Neuronal stem cell (in vitro differentiated cells): ENCODE measurements at regions not wholly inside any gene's neighbourhood (a gene's known extent, or its start where the extent isn't known, plus 50 kb on each side); places are given as distances from the start of the nearest gene placed in this dataset.

Source experiments
- DNase-seq: peaks from one replicate; pipeline ENCODE4 v3.0.0-alpha.2; 2013; ENCODE audit warnings: low spot score
- H2AFZ ChIP-seq: one replicate; pipeline ENCODE4 v1.6.1; 2013; ENCODE audit warnings: mild to moderate bottlenecking, low read length, inconsistent platforms
- H2AK5ac ChIP-seq: 2 replicates; pipeline ENCODE4 v1.6.1; 2013; ENCODE audit warnings: low read depth, mild to moderate bottlenecking, inconsistent platforms, low read length, moderate library complexity, mixed read lengths
- H2BK120ac ChIP-seq: 2 replicates; pipeline ENCODE4 v1.6.1; 2013; ENCODE audit warnings: low read depth, mild to moderate bottlenecking, inconsistent platforms, low read length, moderate library complexity, mixed read lengths
- H2BK12ac ChIP-seq: one replicate; pipeline ENCODE4 v1.6.1; 2013; ENCODE audit warnings: low read length, inconsistent platforms
- H2BK15ac ChIP-seq: 2 replicates; pipeline ENCODE4 v1.6.1; 2013; ENCODE audit warnings: mild to moderate bottlenecking, low read length, inconsistent platforms, mixed read lengths
- H2BK5ac ChIP-seq: one replicate; pipeline ENCODE4 v1.6.1; 2013; ENCODE audit warnings: inconsistent platforms, mild to moderate bottlenecking, low read length, moderate library complexity
- H3K14ac ChIP-seq: one replicate; pipeline ENCODE4 v1.6.1; 2013; ENCODE audit warnings: low read length, inconsistent platforms
- H3K18ac ChIP-seq: 2 replicates; pipeline ENCODE4 v1.6.1; 2013; ENCODE audit warnings: low read length, inconsistent platforms
- H3K23ac ChIP-seq: 2 replicates; pipeline ENCODE4 v1.6.1; 2013; ENCODE audit warnings: low read depth, mild to moderate bottlenecking, mixed read lengths, low read length, inconsistent platforms; ENCODE audit not compliant: poor library complexity
- H3K27ac ChIP-seq: replicated peaks from 3 replicates; pipeline ENCODE4 v1.5.1; 2013; ENCODE audit warnings: low read length, inconsistent platforms
- H3K27me3 ChIP-seq, 3 experiments: 2 replicates each; pipeline ENCODE4 v1.6.1; 2013; ENCODE audit warnings: low read length in 3 of 3, mild to moderate bottlenecking in 2 of 3, inconsistent platforms in 1 of 3, low read depth in 1 of 3, mixed read lengths in 1 of 3, moderate library complexity in 1 of 3; ENCODE audit not compliant: control insufficient read depth in 3 of 3, insufficient read depth in 3 of 3
- H3K36me3 ChIP-seq, 2 donors: replicated peaks in 1 of 2; 2 replicates each; pipeline ENCODE4 v1.6.1; 2013; ENCODE audit warnings: low read length in 2 of 2; ENCODE audit not compliant: control insufficient read depth in 2 of 2, insufficient read depth in 2 of 2
- H3K4ac ChIP-seq: 2 replicates; pipeline ENCODE4 v1.6.1; 2013; ENCODE audit warnings: inconsistent platforms, mild to moderate bottlenecking, low read length, moderate library complexity
- H3K4me1 ChIP-seq, 2 donors: 1 replicate in 1 of 2; 2 replicates in 1 of 2; pipeline ENCODE4 v1.6.1; 2013; ENCODE audit warnings: low read length in 2 of 2, low read depth in 1 of 2; ENCODE audit not compliant: control insufficient read depth in 2 of 2, insufficient read depth in 1 of 2
- H3K4me2 ChIP-seq: one replicate; pipeline ENCODE4 v1.6.1; 2013; ENCODE audit warnings: mild to moderate bottlenecking, low read length, inconsistent platforms; ENCODE audit not compliant: insufficient read depth, poor library complexity, severe bottlenecking
- H3K4me3 ChIP-seq, 2 donors: 2 replicates each; pipeline ENCODE4 v1.5.1; 2013; ENCODE audit warnings: low read length in 2 of 2, mild to moderate bottlenecking in 2 of 2, inconsistent platforms in 1 of 2, moderate library complexity in 1 of 2
- H3K79me1 ChIP-seq: one replicate; pipeline ENCODE4 v1.6.1; 2013; ENCODE audit warnings: low read depth, mild to moderate bottlenecking, inconsistent platforms, low read length, moderate library complexity
- H3K9ac ChIP-seq: one replicate; pipeline ENCODE4 v1.6.1; 2013; ENCODE audit warnings: mild to moderate bottlenecking, low read depth, low read length, inconsistent platforms; ENCODE audit not compliant: poor library complexity
- H3K9me3 ChIP-seq, 2 donors: replicated peaks in 1 of 2; 2 replicates each; pipeline versions ENCODE3 to v1.6.1; 2013; ENCODE audit warnings: low read length in 2 of 2, mild to moderate bottlenecking in 2 of 2, inconsistent platforms in 1 of 2, low read depth in 1 of 2, mixed read lengths in 1 of 2, moderate library complexity in 1 of 2; ENCODE audit not compliant: control insufficient read depth in 2 of 2, insufficient read depth in 1 of 2
- H4K8ac ChIP-seq: one replicate; pipeline ENCODE4 v1.6.1; 2013; ENCODE audit warnings: low read depth, mild to moderate bottlenecking, inconsistent platforms, low read length, moderate library complexity
- H4K91ac ChIP-seq: one replicate; pipeline ENCODE4 v1.6.1; 2013; ENCODE audit warnings: low read length, low read depth, mild to moderate bottlenecking, inconsistent platforms; ENCODE audit not compliant: poor library complexity
- WGBS, 2 donors: extraction: QIAGEN DNeasy Blood & Tissue Kit; methylation state at CpG; one replicate each; pipeline ENCODE4 v1.1.7; 2013; ENCODE audit warnings: missing lambda C conversion rate in 2 of 2, mixed read lengths in 1 of 2; ENCODE audit not compliant: insufficient read length in 2 of 2, insufficient replicate concordance in 1 of 2; ENCODE audit errors: extremely low coverage in 2 of 2; 5-methylcytosine and 5-hydroxymethylcytosine counted together

- Histone ChIP-seq H2AFZ (no peak overlapping the region), H3K4ac (no peak overlapping the region), H3K27ac (no peak overlapping the region), H2AK5ac (no peak overlapping the region), H3K36me3 (no peaks in the 10 kb centered on the region), H4K91ac (no peak overlapping the region), H3K9ac (no peak overlapping the region), H3K4me2 (no peak overlapping the region), H2BK5ac (no peak overlapping the region), H3K4me3 (no peak overlapping the region), H2BK120ac (no peak overlapping the region), H3K9me3 (no peaks in the 10 kb centered on the region), H3K27me3 (no peaks in the 10 kb centered on the region), H3K4me1 (no peaks in the 10 kb centered on the region), H4K8ac (no peak overlapping the region), H3K23ac (no peak overlapping the region), H2BK15ac (no peak overlapping the region), H3K79me1 (no peaks in the 10 kb centered on the region), H2BK12ac (no peak overlapping the region), H3K14ac (no peak overlapping the region), H3K18ac (no peak overlapping the region)
- DNase-seq, result no peak
- no CpG with 5 or more reads among the region's 2 CpGs for WGBS, 2 donors
Measured at GRCh38 chr5:39628348-39628747, 203.6 kb upstream of the DAB2 start.

- WGBS, 2 donors, result no CpG with 5 or more reads among the region's 2 CpGs
- no peak for DNase-seq
Measured at GRCh38 chr5:39624890-39625289, 200.1 kb upstream of the DAB2 start.

DNA sequence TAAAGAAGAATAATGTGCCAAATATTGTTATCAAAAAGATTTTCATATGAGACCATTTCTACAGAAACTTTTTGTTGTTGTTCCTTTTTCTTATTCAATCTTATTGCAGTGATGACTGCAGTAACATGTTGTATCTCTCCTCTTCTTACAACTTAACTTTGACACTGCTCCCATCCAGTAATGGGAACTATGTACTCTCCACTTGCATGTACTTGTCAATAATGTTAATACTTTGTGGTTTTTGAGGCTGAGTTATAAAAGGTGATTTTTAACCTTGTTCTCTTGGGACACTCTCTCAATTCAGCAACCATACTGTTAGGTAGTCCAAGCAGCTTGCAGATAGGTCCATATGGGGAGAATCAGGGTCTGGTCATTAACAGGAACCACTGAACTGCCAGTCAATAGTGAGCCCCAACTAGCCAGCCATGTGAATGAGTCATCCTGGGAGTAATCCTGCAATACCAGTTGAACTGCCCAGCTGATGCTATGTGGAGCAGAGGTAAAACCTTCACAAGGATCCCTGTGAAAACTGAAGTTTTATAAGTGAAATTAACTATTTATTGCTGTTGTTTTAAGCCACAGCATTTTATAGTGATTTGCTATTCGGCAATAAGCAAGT lies 199.6 kb upstream of the DAB2 start:
- no peak overlapping the region for H3K23ac ChIP-seq
- H3K36me3 ChIP-seq, result no peaks in the 10 kb centered on the region
- H3K4ac ChIP-seq, result no peak overlapping the region
- H3K9me3 ChIP-seq, result no peaks in the 10 kb centered on the region
- no peak overlapping the region for H2BK5ac ChIP-seq
- no peak overlapping the region for H3K27ac ChIP-seq
- no peak overlapping the region for H3K14ac ChIP-seq
- H3K79me1 ChIP-seq, result no peaks in the 10 kb centered on the region
- no peaks in the 10 kb centered on the region for H3K4me1 ChIP-seq
- H2AFZ ChIP-seq, result no peak overlapping the region
- H3K27me3 ChIP-seq, result no peaks in the 10 kb centered on the region
- no peak overlapping the region for H3K18ac ChIP-seq
- H3K4me2 ChIP-seq, result no peak overlapping the region
- no peak overlapping the region for H3K4me3 ChIP-seq
- H4K91ac ChIP-seq, result no peak overlapping the region
- H2BK12ac ChIP-seq, result no peak overlapping the region
- no peak overlapping the region for H2BK120ac ChIP-seq
- no peak overlapping the region for H2BK15ac ChIP-seq
- H3K9ac ChIP-seq, result no peak overlapping the region
- no peak overlapping the region for H2AK5ac ChIP-seq
- no CpG with 5 or more reads among the region's 1 CpG for WGBS, 2 donors
- no peak for DNase-seq
- no peak overlapping the region for H4K8ac ChIP-seq

More at GRCh38 chr5:39624890-39625289, 200.1 kb upstream of the DAB2 start:
- Histone ChIP-seq H3K4me3 (no peak overlapping the region), H3K18ac (no peak overlapping the region), H3K4ac (no peak overlapping the region), H3K4me1 (no peaks in the 10 kb centered on the region), H4K8ac (no peak overlapping the region), H2BK120ac (no peak overlapping the region), H3K27me3 (no peaks in the 10 kb centered on the region), H4K91ac (no peak overlapping the region), H2BK5ac (no peak overlapping the region), H2AK5ac (no peak overlapping the region), H3K27ac (no peak overlapping the region), H2BK12ac (no peak overlapping the region), H3K9ac (no peak overlapping the region), H3K4me2 (no peak overlapping the region), H3K23ac (no peak overlapping the region), H2BK15ac (no peak overlapping the region), H3K9me3 (no peaks in the 10 kb centered on the region), H3K14ac (no peak overlapping the region), H2AFZ (no peak overlapping the region), H3K36me3 (no peaks in the 10 kb centered on the region), H3K79me1 (no peaks in the 10 kb centered on the region)

- Histone ChIP-seq H3K4ac (no peak overlapping the region), H3K4me3 (no peak overlapping the region)
Measured at GRCh38 chr5:39623291-39623865, 198.6 kb upstream of the DAB2 start.

More at GRCh38 chr5:39623291-39623865, 198.6 kb upstream of the DAB2 start:
- Histone ChIP-seq H2BK120ac (no peak overlapping the region), H3K4me2 (no peak overlapping the region), H2BK5ac (no peak overlapping the region), H2AK5ac (no peak overlapping the region), H3K14ac (no peak overlapping the region), H2BK15ac (no peak overlapping the region), H3K79me1 (no peaks in the 10 kb centered on the region), H3K4me1 (no peaks in the 10 kb centered on the region), H3K9ac (no peak overlapping the region), H3K27me3 (no peaks in the 10 kb centered on the region), H3K18ac (no peak overlapping the region), H4K91ac (no peak overlapping the region), H3K27ac (no peak overlapping the region), H3K23ac (no peak overlapping the region), H2AFZ (no peak overlapping the region), H3K9me3 (no peaks in the 10 kb centered on the region), H4K8ac (no peak overlapping the region), H2BK12ac (no peak overlapping the region), H3K36me3 (no peaks in the 10 kb centered on the region)
- no peak for DNase-seq
- WGBS, 2 donors, result no CpG with 5 or more reads among the region's 5 CpGs
